Osteocyte (in vitro differentiated cells): ENCODE measurements at regions not wholly inside any gene's neighbourhood (a gene's known extent, or its start where the extent isn't known, plus 50 kb on each side); places are given as distances from the start of the nearest gene placed in this dataset.

ENCODE experiments used
- DNase-seq: peaks from one replicate; pipeline ENCODE4 v3.0.0; 2021; ENCODE audit warnings: mixed read lengths; ENCODE audit not compliant: unreplicated experiment; ENCODE audit errors: extremely low spot score
- H3K27ac Mint-ChIP-seq: one replicate; pipeline ENCODE4 v1.8.0; 2021; ENCODE audit warnings: mild to moderate bottlenecking, mixed read lengths; ENCODE audit not compliant: unreplicated experiment
- H3K27me3 Mint-ChIP-seq: one replicate; pipeline ENCODE4 v1.8.0; 2021; ENCODE audit warnings: mixed read lengths; ENCODE audit not compliant: unreplicated experiment
- H3K36me3 Mint-ChIP-seq: one replicate; pipeline ENCODE4 v1.8.0; 2021; ENCODE audit warnings: mixed read lengths; ENCODE audit not compliant: unreplicated experiment
- H3K4me1 Mint-ChIP-seq: one replicate; pipeline ENCODE4 v1.8.0; 2021; ENCODE audit warnings: mixed read lengths; ENCODE audit not compliant: unreplicated experiment
- H3K4me3 Mint-ChIP-seq: one replicate; pipeline ENCODE4 v1.8.0; 2021; ENCODE audit warnings: mild to moderate bottlenecking, moderate library complexity, mixed read lengths; ENCODE audit not compliant: unreplicated experiment
- H3K9me3 Mint-ChIP-seq: one replicate; pipeline ENCODE4 v1.8.0; 2021; ENCODE audit warnings: mixed read lengths; ENCODE audit not compliant: unreplicated experiment
- TF ChIP-seq, protein P1 (sequence below): fragments of 200-600 bp; sonication (generic); IDR thresholded peaks from 2 replicates; pipeline ENCODE4 v1.5.0; 2021; ENCODE audit warnings: antibody characterized with exemption, mild to moderate bottlenecking, moderate library complexity

DNA sequence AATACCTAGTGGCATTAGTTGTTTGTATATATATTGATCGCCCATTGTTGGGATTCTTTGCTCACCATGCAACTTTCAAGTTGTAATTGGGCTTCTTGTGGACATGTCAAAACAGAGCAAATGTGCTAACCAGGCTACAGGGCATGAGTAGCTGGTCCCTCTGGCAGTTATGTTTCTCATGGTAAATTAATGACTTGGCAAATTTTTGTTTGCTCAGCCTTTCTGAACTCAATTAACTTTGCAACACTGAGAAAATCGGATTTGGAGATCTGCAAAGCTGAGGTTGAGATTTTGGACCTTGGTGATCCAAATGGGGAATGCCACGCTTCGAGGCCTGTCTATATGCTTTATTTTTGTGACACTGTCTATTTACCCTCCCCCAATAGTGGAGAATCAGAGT, 138.5 kb upstream of the PIRT start:
- H3K4me3 Mint-ChIP-seq, result no peak overlapping the region

DNA sequence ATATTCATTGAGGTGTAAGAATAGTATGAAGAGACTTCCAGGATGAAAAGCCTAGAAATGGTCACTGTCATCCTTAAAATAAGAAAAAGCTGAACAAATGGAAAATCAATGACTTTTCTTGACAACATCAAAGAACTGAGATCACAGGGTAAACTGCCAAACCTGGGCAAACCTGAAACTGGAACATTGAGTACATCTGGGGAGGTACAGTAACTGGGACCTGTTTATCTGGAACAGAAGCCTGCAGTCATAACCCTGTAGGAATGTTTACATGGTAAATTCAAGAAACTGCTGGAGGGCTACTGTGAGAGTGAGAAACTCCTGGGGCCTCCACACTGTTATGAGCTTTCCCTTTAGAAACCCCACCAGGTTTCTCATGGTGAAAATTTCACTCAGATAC, 130.1 kb upstream of the PIRT start:
- DNase-seq, result no peak
- H3K36me3 Mint-ChIP-seq, result no peaks in the 10 kb centered on the region
- no peaks in the 10 kb centered on the region for H3K27me3 Mint-ChIP-seq
- no peak overlapping the region for H3K27ac Mint-ChIP-seq
- peaks cover 19% of the 10 kb centered on the region for H3K9me3 Mint-ChIP-seq
- H3K4me1 Mint-ChIP-seq, result no peaks in the 10 kb centered on the region
- no peak overlapping the region for H3K4me3 Mint-ChIP-seq
- TF ChIP-seq, protein P1, sequence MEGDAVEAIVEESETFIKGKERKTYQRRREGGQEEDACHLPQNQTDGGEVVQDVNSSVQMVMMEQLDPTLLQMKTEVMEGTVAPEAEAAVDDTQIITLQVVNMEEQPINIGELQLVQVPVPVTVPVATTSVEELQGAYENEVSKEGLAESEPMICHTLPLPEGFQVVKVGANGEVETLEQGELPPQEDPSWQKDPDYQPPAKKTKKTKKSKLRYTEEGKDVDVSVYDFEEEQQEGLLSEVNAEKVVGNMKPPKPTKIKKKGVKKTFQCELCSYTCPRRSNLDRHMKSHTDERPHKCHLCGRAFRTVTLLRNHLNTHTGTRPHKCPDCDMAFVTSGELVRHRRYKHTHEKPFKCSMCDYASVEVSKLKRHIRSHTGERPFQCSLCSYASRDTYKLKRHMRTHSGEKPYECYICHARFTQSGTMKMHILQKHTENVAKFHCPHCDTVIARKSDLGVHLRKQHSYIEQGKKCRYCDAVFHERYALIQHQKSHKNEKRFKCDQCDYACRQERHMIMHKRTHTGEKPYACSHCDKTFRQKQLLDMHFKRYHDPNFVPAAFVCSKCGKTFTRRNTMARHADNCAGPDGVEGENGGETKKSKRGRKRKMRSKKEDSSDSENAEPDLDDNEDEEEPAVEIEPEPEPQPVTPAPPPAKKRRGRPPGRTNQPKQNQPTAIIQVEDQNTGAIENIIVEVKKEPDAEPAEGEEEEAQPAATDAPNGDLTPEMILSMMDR, result no peak

More for the DNA sequence above, 138.5 kb upstream of the PIRT start:
- Mint-ChIP-seq H3K9me3 (peaks cover 13% of the 10 kb centered on the region), H3K27me3 (no peaks in the 10 kb centered on the region), H3K4me1 (no peaks in the 10 kb centered on the region), H3K27ac (no peak overlapping the region), H3K36me3 (no peaks in the 10 kb centered on the region)
- TF ChIP-seq, protein P1, result no peak
- DNase-seq, result no peak

DNA sequence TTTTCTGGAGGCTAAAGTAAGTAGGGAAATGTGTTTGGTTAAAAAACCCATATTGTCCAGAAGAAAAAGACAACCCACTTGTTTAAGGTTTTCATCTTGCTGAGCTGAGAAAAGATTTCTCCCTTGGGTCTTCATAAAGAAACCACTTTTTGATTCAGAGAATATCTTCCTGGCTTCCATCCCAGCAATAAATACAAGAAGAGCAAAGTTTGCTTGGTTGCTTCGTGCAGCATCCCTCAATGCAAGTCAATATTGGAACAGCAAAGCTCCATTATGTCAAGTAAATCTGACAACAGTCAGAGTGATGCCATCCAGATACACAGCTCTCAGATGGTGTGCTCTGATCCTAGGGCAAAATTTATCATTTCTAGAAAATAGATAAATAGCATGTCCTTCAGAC, 118.9 kb upstream of the PIRT start:
- Mint-ChIP-seq H3K36me3 (no peaks in the 10 kb centered on the region), H3K9me3 (peaks cover 8% of the 10 kb centered on the region), H3K4me1 (no peaks in the 10 kb centered on the region), H3K4me3 (no peak overlapping the region), H3K27me3 (no peaks in the 10 kb centered on the region), H3K27ac (no peak overlapping the region)
- TF ChIP-seq, protein P1, result no peak
- no peak for DNase-seq

DNA sequence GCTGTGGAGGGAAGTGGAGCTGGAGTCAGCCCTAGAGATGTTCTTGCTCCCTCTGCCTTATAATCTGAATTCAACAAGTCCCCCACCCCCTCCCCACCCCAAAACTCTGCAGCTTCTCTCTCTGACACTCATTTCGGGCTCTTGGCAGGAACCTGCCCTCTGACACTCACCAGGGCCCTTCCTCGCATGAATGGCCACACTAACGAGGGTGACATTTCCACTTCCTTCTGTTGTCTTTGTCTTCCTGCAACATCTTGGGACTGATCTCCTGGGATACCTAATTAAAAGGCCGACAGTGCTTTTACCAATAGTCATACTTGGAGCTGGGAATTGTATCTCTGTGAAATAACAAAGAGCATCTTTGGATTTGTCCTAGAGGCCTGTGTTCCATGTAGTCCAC, 106.9 kb upstream of the PIRT start:
- Mint-ChIP-seq H3K9me3 (peaks cover 17% of the 10 kb centered on the region), H3K4me3 (no peak overlapping the region), H3K27ac (no peak overlapping the region), H3K4me1 (no peaks in the 10 kb centered on the region), H3K36me3 (no peaks in the 10 kb centered on the region), H3K27me3 (no peaks in the 10 kb centered on the region)
- DNase-seq, result no peak
- TF ChIP-seq, protein P1, result no peak

GRCh38 chr17:10936931-10937330, 99.0 kb upstream of the PIRT start:
- Mint-ChIP-seq H3K9me3 (peaks cover 44% of the 10 kb centered on the region), H3K4me1 (no peaks in the 10 kb centered on the region), H3K4me3 (no peak overlapping the region), H3K27me3 (no peaks in the 10 kb centered on the region), H3K27ac (no peak overlapping the region), H3K36me3 (no peaks in the 10 kb centered on the region)
- TF ChIP-seq, protein P1, result no peak
- DNase-seq, result no peak
